CD4-positive, alpha-beta T cell treated with Interferon alpha-2 for 1 hour (primary cell): ENCODE measurements at regions not wholly inside any gene's neighbourhood (a gene's known extent, or its start where the extent isn't known, plus 50 kb on each side); places are given as distances from the start of the nearest gene placed in this dataset.
"Not testable (repeated sequence)": the region's sequence is repeated elsewhere in the genome, so short reads cannot be mapped to it uniquely, and the experiment has no call there.

Experiments used
- DNase-seq, 2 donors: peaks; one replicate each; pipeline ENCODE4 v3.0.0-alpha.2; 2020 to 2022

DNA sequence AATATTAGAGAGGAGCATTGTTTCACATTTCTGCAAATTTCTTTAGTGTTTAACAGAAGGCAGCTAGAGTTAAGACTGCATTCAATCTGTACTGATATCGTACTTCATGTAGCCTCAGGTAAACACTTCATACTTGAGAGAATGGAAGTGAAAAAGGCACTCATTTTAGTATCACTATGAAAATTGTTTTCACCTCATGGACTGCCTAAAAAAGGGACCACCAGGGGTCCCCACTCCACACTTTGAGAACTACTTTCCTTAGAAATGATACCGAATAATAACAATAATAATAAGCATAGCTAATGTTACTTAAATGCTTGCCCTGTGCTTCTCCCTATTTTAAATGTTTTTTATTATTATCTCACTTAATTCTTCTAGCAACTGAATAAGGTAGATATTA, 95.1 kb downstream of the BLID start:
- no peak for DNase-seq

DNA sequence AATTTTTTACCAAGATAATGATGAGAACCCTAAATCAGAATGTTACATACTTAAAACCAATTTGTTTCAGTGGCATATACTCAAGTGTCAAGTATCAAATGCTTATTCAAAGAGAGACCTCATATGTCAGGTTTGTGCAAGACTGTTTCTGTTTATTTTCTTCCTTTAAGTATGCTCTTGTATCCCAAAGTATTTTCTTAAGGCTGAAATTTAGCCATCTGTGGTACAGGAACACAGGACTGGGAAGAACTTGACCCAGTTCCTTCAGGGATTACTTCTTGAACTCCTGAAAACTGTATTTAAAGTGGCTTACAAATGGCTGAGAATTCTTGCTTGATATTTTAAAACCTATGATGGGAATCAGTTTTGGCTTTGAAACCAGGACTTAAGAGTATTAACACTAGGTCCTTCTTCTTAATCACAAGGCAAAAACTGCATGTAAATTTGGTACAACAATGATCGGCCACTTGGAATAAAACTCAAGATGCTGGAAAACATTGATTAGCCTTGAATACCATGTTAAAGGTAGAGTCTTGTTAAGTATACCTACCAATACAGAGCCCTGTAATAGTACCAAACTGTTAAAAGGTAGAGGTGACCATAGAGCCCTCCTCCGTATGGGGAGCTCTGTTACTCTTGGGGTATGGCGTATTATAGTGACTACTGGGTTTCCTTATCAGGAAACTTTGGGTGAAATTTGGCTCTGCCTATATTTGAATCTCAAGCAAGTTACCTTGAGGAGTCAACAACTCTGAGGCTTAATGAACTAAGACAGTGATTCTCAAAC, 95.9 kb downstream of the BLID start:
- DNase-seq = no peak

- no peak for DNase-seq
Measured at GRCh38 chr11:122007601-122008071, 108.4 kb downstream of the BLID start.

- DNase-seq = no peak
Measured at GRCh38 chr11:122004446-122004845, 111.6 kb downstream of the BLID start.

GRCh38 chr11:122002926-122003325, 113.1 kb downstream of the BLID start:
- no peak for DNase-seq

DNA sequence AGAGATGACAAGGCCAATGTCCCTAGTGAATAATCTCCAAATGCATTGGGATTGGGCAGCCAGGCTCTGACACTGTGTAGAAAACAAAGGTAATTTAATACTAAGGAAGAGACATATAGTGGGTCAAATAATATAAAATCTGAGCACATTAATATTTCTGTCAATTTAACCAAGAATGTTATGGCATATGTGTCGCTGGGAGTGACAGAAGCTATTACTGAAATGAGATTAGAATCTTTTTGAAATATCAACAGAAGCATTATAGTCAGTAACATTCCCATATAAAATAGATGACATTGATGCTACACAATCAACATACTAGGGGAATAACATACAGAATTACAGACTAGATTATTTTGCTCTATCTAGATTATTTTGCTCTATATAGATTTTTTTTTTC, 114.0 kb downstream of the BLID start:
- DNase-seq = no peak

DNA sequence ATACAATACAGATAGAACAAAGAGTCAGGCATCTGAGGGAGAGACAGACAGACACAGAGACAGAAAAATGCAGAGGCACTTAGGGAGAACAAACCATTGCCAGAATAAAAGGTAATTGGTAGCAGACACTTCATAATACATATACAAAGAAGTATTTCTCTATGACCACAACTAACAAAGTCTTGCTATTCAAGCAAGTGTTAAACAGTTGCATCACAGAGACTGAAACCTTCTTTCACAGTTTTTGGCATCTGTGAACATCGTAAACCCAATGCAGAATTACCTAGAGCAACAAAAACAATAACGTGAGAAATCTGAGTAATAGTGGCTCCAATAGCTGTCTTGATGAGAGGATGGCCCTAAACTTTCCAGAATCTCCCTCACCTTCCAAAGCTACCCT, 116.4 kb downstream of the BLID start:
- DNase-seq = no peak

DNA sequence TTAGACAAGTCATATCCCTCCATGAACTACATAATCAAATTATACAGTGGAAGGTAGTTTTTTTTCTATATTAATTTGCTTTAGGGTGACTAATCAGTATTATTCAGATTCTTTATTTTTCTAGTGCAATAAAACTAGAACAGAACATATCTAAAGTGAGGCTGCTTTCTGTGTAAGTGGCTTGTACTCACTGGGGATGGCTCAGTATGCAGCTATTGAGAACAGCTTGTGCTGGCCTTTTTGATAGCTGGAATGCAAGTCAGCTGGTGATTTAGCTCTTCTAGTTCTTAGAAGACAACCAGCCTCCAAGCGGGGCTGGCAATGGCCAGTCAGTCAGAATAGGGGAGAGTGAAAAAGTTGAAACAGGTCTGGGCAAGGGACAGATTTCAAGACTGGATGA, 119.4 kb downstream of the BLID start:
- no peak for DNase-seq

- DNase-seq = no peak
Measured at GRCh38 chr11:121983901-121984300, 132.1 kb downstream of the BLID start.

GRCh38 chr11:121977914-121978313, 138.1 kb downstream of the BLID start:
- DNase-seq = not testable (repeated sequence)

DNA sequence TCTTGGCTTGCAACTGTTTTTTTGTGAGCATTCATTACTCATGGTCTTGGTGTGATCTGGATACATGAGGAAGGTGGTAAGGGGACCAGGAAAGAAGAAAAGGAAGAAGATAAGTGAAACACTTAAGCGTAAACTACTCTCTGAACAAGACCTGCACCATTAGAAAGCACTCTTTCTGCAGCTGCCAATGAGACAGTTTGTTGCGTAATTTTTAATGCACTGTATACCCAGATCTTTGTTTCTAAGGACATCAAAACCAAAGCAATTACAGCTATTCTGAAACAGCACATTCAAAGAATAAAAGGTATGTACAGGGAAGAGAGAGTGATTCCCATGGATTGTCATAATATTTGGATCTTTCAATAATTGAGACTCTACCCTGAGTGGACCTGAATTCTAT, 147.4 kb downstream of the BLID start:
- DNase-seq = no peak

DNA sequence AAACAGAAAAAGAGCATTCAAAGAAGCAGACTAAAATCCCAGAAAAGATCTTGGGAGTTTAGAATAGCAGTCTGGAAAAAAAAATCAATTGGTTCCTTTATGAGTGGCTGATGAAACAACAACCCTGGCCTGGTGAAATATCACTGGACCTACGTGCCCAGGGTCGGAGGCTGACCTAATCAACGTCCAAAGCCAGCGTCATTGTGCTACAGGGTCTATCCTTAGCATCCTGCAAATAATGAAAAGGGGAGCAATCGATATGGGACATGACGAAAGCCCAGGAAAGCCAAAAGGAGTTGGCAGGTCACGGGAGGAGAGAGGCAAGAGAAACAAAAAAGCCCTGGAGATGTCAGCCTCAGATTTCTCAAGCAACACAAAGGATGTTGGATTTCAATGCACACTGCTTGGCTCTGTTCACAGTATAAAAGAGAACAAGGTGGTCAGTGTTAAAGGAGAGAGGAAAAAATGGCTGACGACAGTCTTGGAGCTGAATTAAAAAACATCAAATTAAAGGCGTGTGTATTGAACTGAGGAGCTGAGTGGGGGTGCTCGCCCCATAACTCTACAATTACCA, 148.8 kb downstream of the BLID start:
- no peak for DNase-seq

DNA sequence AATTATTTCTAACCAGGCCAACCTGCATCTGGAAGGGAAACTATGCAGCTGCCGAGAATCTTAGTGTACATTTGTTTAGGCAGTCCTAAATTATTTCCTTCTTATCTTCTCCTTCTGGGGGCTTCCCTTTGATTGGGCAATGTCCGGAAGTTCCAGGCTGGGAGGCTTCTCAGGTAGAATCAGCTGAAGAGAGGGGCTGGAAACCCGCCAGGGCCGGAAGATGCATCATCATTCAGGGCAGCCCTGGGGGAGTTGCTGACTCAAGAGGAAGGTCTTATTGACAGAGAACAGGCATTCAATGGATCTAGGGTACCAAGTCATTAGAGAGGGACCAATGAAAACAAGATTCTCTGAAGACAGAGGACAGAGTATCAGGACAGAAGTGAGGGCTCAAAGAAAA, 150.7 kb downstream of the BLID start:
- no peak for DNase-seq

DNA sequence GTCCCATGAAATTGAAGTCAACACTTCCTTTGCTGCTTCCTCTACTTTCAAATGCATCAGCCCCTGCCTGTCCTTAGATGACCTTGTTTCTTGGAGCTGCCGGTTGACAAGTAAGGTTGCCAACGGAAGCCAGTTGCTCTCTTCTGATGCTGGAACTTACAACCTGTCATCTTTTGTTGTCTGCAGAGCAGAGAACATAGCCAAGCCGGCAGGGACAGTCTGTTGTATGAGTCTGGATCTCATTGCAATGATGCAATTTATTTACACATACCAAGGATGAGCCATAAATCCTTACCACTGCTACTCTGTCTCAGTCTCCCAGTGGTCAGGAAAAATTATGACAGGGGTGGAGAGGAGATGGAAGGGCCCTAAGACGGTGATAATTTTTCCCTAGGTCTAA, 151.4 kb downstream of the BLID start:
- DNase-seq = no peak

GRCh38 chr11:121963846-121964245, 152.2 kb downstream of the BLID start:
- DNase-seq = not testable (repeated sequence)

GRCh38 chr11:121961321-121961801, 154.7 kb downstream of the BLID start:
- DNase-seq = no peak

DNA sequence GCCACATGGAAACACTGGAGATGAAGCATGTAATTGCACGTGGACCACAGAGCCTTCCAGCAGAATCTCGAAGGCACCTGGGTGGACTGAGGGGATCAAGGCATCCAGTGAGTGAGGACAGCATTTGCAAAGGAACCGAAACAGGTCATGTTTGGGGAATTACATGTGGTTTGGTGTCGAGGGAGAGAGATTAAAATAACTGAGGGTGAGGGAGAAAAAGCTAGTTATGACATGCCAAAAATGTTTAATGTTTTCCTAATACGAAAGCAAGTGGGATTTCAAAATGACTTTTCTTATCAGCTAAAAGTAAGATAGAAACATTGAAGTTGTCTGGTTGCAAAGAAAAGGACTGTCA, 157.1 kb downstream of the BLID start:
- no peak for DNase-seq

DNA sequence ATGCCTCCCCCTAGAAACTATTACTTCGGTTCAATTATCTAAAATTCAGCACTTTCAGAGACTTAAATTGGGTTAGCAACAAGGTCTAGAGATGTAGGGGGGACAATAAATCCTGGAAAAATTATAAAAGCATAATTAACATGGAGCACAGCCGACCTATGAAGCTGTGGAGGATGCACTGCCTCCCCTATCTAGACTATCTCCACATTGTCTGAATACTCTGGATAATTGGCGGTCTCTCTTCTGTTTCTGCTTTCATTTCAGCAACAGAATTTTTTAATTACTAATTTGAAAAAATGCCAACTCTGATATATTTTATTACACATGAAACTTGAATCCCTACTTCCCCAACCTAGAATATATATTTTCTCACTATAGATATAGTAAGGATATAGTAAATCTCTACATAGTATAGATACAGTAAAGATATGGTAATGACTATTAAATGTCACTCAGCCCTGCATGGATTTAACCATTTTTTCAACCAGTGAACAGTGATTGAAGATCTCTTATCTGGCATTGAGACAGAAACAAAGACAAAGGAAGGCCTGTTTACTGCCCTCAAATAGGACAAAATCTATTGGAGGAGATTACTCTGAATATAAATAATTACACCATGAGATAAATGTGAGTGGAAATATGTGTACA, 157.6 kb downstream of the BLID start:
- no peak for DNase-seq

DNA sequence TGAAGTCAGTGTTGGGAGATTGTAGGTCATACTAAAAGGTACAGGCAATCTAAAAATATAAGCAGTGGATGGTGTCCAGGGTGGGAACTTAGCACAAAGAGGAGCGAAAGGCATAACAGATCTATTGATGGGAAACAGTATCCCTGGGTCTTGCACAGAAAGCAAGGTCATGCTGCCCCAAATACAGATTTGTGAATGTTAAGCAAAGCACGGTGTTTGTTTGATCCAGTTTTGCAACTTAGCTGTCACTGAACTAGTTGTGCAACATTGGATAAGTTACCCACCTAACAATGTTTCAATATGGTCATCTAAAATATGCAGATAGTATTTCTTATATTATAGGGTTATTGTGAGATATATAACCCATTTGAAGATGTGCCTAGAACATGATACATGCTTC, 162.9 kb downstream of the BLID start:
- no peak for DNase-seq

GRCh38 chr11:121950160-121950559, 165.9 kb downstream of the BLID start:
- DNase-seq = no peak

DNA sequence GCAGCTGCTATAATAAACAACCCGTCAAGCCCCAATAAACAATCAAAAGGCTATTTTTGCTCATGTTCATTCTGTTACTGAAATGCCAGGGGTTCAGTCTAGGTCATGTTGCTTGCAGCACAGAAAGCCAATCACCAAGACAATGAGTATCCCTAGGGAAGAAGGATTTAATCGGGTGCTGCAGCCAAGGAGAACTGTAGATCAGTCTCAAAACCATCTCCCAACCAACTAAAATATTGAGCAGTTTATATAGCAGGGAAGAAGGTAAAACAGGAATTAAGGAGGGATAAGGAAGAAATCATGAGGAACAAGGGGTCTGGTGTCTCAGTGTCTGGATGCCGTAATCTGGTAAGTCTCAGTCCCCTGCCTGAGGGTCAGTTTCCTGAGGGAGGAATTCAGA, 169.5 kb downstream of the BLID start:
- DNase-seq = no peak

DNA sequence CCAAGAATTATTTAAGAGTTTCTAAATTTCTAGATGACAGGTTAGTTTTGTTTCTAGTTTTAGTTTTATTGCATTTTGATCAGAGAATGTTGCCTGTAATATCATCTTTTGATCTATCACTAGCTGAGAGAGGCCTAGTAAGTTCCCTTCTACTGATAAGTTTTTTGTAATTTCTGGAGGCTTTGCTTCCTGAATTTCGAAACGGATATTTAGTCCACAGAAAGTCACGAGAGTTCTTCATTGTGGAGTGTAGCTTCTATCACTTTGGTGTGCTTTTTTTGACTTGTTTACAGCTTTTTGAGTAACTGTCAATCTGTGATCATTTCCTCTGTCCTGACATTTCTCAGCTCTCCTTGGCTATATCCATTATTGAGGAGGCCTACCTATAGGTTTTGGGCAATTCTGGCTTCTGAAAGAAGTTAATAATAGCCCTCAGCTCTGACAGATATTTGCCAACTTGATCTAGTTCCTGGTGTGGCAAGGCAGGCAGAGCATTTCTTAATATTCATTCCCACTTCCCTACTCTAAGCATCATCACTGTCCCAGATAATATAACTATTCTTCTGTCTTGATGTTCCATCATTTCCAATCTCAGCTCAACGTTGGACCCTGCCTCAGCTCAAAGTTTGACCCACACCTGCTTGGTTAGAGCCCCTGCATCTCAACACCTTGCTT, 171.3 kb downstream of the BLID start:
- no peak for DNase-seq

DNA sequence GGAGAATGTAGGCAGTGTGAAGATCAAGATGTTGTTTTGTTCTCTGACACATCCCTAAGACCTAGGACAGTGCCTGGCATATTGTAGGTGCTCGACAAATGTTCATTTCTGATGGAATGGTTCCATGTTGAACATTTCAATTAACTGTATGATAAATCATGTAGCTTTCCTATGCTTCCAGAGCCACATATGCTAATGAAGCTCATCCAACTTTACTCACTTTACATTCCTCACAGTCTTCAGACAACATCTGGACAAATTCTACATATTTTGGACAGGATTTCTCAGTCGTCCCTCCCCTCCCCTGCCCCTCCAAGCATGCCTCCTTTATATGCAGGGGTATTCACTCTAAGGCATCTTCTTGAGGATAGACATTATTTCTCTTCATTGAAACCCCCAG, 177.9 kb downstream of the BLID start:
- DNase-seq = no peak
